A673 (cell line): ENCODE measurements at regions not wholly inside any gene's neighbourhood (a gene's known extent, or its start where the extent isn't known, plus 50 kb on each side); places are given as distances from the start of the nearest gene placed in this dataset.
A peak's percentile ranks its signal among the peaks of the same experiment; 100 is the strongest.
"Not testable (repeated sequence)": the region's sequence is repeated elsewhere in the genome, so short reads cannot be mapped to it uniquely, and the experiment has no call there.

Experiments
- BruUV-seq: library from RNA; stranded (reverse); fragments of 400-500 nt; replicated peaks from 2 replicates; lab custom pipeline; 2021; lab: Mats Ljungman, UMichigan
- CTCF ChIA-PET: fragments of 300-600 bp; sonication (Branson Sonifier 250); formaldehyde crosslinking; loops from one replicate; lab custom pipeline; 2022; ENCODE audit warnings: antibody characterized with exemption; lab: Charles Lee
- POLR2A ChIA-PET: fragments of 300-600 bp; sonication (Branson Sonifier 250); formaldehyde crosslinking; loops from one replicate; lab custom pipeline; 2022; ENCODE audit warnings: antibody characterized with exemption; ENCODE audit not compliant: low non-redundant PET; lab: Charles Lee
- DNase-seq: peaks from one replicate; pipeline ENCODE4 v3.0.0-alpha.2; 2015; ENCODE audit warnings: low spot score
- H3K27ac ChIP-seq: fragments of 200-600 bp; sonication (generic); 2 replicates; pipeline ENCODE4 v1.5.1; 2016; ENCODE audit warnings: mixed run types, low read depth, mild to moderate bottlenecking, mixed read lengths, antibody characterized with exemption, low read length; ENCODE audit not compliant: poor library complexity, severe bottlenecking
- H3K27me3 ChIP-seq: fragments of 200-600 bp; sonication (generic); replicated peaks from 2 replicates; pipeline ENCODE4 v1.6.1; 2017; ENCODE audit warnings: mixed run types, low read depth, mild to moderate bottlenecking, mixed read lengths, antibody characterized with exemption, low read length; ENCODE audit not compliant: insufficient read depth, poor library complexity
- H3K36me3 ChIP-seq: fragments of 200-600 bp; sonication (generic); 2 replicates; pipeline ENCODE4 v1.6.1; 2016; ENCODE audit warnings: mixed run types, mild to moderate bottlenecking, mixed read lengths, antibody characterized with exemption, low read length; ENCODE audit not compliant: insufficient read depth, poor library complexity, severe bottlenecking
- H3K4me1 ChIP-seq: fragments of 200-600 bp; sonication (generic); 2 replicates; pipeline ENCODE4 v1.6.1; 2017; ENCODE audit warnings: mixed run types, mild to moderate bottlenecking, mixed read lengths, antibody characterized with exemption, low read length; ENCODE audit not compliant: insufficient read depth, poor library complexity, severe bottlenecking
- H3K4me3 ChIP-seq: fragments of 200-600 bp; sonication (generic); 2 replicates; pipeline ENCODE4 v1.5.1; 2016; ENCODE audit warnings: low read depth, mixed run types, mild to moderate bottlenecking, mixed read lengths, low read length; ENCODE audit not compliant: poor library complexity, severe bottlenecking
- H3K9me3 ChIP-seq: fragments of 200-600 bp; sonication (generic); 2 replicates; pipeline ENCODE4 v1.6.1; 2016; ENCODE audit warnings: mixed run types, low read depth, mild to moderate bottlenecking, mixed read lengths, antibody characterized with exemption, low read length; ENCODE audit not compliant: poor library complexity, severe bottlenecking
- EZH2 ChIP-seq: fragments of 200-600 bp; sonication (generic); IDR thresholded peaks from 2 replicates; pipeline ENCODE4 v1.6.1; 2017; ENCODE audit warnings: borderline replicate concordance, low read depth, mild to moderate bottlenecking, mixed read lengths, antibody characterized with exemption, low read length; ENCODE audit not compliant: poor library complexity, severe bottlenecking
- intact Hi-C: fragments of 100-400 bp; cut with micrococcal nuclease; formaldehyde crosslinking; loops from one replicate; pipeline ENCODE4 v1.10.0; 2022; ENCODE audit not compliant: unreplicated experiment
- TF ChIP-seq, protein P1 (sequence below): fragments of 300-800, 200-600 bp; sonication (generic); conservative IDR thresholded peaks from 2 replicates; pipeline ENCODE4 v1.5.1; 2017; ENCODE audit warnings: low read depth, mild to moderate bottlenecking, antibody characterized with exemption, low read length, moderate library complexity, mixed read lengths

GRCh38 chr4:138864961-138865720 lies 150.4 kb upstream of the NOCT start:
- no peaks in the 10 kb centered on the region for H3K36me3 ChIP-seq
- ChIA-PET CTCF (no interaction called here), POLR2A (no interaction called here)
- DNase-seq, result peak; percentile 53
- intact Hi-C loops, result no loop called here
- H3K4me1 ChIP-seq, result peaks cover 12% of the 10 kb centered on the region
- peak overlapping the region; percentile 17 for H3K27ac ChIP-seq
- H3K4me3 ChIP-seq, result no peak overlapping the region
- H3K9me3 ChIP-seq, result no peaks in the 10 kb centered on the region
- no peak for TF ChIP-seq EZH2
- TF ChIP-seq, protein P1, sequence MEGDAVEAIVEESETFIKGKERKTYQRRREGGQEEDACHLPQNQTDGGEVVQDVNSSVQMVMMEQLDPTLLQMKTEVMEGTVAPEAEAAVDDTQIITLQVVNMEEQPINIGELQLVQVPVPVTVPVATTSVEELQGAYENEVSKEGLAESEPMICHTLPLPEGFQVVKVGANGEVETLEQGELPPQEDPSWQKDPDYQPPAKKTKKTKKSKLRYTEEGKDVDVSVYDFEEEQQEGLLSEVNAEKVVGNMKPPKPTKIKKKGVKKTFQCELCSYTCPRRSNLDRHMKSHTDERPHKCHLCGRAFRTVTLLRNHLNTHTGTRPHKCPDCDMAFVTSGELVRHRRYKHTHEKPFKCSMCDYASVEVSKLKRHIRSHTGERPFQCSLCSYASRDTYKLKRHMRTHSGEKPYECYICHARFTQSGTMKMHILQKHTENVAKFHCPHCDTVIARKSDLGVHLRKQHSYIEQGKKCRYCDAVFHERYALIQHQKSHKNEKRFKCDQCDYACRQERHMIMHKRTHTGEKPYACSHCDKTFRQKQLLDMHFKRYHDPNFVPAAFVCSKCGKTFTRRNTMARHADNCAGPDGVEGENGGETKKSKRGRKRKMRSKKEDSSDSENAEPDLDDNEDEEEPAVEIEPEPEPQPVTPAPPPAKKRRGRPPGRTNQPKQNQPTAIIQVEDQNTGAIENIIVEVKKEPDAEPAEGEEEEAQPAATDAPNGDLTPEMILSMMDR, result no peak
- BruUV-seq, result no TSS peak
- H3K27me3 ChIP-seq, result no peaks in the 10 kb centered on the region

GRCh38 chr4:138863160-138863559 lies 152.4 kb upstream of the NOCT start:
- TF ChIP-seq, protein P1, result no peak
- TF ChIP-seq EZH2, result no peak

DNA sequence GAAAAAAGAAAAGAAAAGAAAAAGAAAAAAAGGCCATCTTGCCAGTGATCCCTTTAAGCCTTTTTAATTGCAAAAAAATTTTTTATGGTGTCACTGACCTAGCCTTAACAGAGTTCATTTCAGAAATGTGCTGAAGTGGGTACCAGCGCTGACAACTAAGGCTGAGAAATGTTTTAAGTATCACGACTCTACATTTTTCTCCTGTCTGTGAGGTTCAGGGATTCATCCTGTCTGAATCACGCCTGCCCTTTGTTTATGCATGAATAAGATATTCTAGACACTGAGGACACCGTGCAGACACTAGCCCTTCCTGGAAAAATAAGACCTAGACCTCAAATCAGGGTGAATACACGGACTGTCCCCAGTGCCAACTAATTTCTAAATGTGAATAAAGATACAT lies 154.4 kb upstream of the NOCT start:
- Histone ChIP-seq H3K36me3 (no peaks in the 10 kb centered on the region), H3K4me1 (peaks cover 12% of the 10 kb centered on the region), H3K9me3 (no peaks in the 10 kb centered on the region), H3K27ac (no peak overlapping the region), H3K4me3 (no peak overlapping the region), H3K27me3 (no peaks in the 10 kb centered on the region)
- no TSS peak for BruUV-seq
- intact Hi-C loops, result no loop called here
- TF ChIP-seq EZH2, result no peak
- TF ChIP-seq, protein P1, result no peak
- POLR2A ChIA-PET, result no interaction called here
- CTCF ChIA-PET, result no interaction called here
- no peak for DNase-seq

More at GRCh38 chr4:138863160-138863559, 152.4 kb upstream of the NOCT start:
- no TSS peak for BruUV-seq
- Histone ChIP-seq H3K4me1 (peaks cover 12% of the 10 kb centered on the region), H3K36me3 (no peaks in the 10 kb centered on the region), H3K27me3 (no peaks in the 10 kb centered on the region), H3K4me3 (no peak overlapping the region), H3K9me3 (no peaks in the 10 kb centered on the region), H3K27ac (no peak overlapping the region)
- CTCF ChIA-PET, result no interaction called here
- intact Hi-C loops, result no loop called here
- no peak for DNase-seq
- POLR2A ChIA-PET, result no interaction called here

DNA sequence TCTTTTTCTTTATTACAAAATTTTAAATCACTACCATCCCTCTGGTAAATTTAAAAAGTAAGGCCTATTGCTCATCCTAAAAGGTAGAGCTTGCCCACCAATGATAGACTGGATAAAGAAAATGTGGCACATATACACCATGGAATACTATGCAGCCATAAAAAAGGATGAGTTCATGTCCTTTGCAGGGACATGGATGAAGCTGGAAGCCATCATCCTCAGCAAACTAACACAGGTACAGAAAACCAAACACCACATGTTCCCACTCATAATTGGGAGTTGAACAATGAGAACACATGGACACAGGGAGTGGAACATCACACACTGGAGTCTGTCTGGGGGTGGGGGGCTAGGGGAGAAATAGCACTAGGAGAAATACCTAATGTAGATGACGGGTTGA lies 155.2 kb upstream of the NOCT start:
- H3K4me1 ChIP-seq, H3K9me3 ChIP-seq, H3K27me3 ChIP-seq, CTCF ChIA-PET, H3K36me3 ChIP-seq, H3K27ac ChIP-seq, DNase-seq, POLR2A ChIA-PET, intact Hi-C loops, H3K4me3 ChIP-seq, BruUV-seq: not testable (repeated sequence)
